ENCODE measurements at regions not wholly inside any gene's neighbourhood (a gene's known extent, or its start where the extent isn't known, plus 50 kb on each side); places are given as distances from the start of the nearest gene placed in this dataset.

- TF ChIP-seq CTCF (IDR thresholded peaks at IDR 0.05): no peak
- no peak for TF ChIP-seq POLR2A (IDR thresholded peaks at IDR 0.05)
Observed at GRCh38 chr13:24606486-24607170, 73.6 kb upstream of the ATP12A start.

Data from body of pancreas (tissue), 4 donors.